ENCODE measurements at regions not wholly inside any gene's neighbourhood (a gene's known extent, or its start where the extent isn't known, plus 50 kb on each side); places are given as distances from the start of the nearest gene placed in this dataset.

DNA sequence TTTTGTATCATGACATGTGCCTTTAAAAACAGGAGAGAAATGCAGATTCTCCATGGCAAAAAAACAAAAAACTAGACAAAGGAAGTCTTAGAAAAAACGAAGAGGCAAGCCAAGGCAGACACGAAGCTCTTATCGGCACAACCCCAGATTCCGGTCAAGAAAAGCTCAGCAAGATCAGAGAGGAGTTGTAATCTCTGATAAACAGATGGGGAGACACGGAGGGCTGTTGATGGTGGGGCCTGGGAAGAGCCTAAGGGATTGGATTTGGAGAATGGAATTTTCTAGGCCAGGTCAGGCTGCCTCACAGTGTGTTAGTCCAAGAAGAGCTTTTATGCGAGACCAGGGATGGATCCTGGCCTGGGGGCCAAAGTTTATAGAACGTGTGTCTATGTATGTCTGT is 96.2 kb upstream of the AKT3 start:
- H3K4me3 ChIP-seq: no peak overlapping the region
- H3K36me3 ChIP-seq: no peaks in the 10 kb centered on the region
- DNase-seq: no peak
- no peaks in the 10 kb centered on the region for H3K9me3 ChIP-seq
- WGBS, 2 donors: 59 to 67% methylated on average over 7 of the region's 7 CpGs
- H3K27me3 ChIP-seq: peaks cover 0 to 8% (median 0%) of the 10 kb centered on the region in 4 donors
- TF ChIP-seq POLR2A (IDR thresholded peaks at IDR 0.05): no peak
- TF ChIP-seq, protein P1, sequence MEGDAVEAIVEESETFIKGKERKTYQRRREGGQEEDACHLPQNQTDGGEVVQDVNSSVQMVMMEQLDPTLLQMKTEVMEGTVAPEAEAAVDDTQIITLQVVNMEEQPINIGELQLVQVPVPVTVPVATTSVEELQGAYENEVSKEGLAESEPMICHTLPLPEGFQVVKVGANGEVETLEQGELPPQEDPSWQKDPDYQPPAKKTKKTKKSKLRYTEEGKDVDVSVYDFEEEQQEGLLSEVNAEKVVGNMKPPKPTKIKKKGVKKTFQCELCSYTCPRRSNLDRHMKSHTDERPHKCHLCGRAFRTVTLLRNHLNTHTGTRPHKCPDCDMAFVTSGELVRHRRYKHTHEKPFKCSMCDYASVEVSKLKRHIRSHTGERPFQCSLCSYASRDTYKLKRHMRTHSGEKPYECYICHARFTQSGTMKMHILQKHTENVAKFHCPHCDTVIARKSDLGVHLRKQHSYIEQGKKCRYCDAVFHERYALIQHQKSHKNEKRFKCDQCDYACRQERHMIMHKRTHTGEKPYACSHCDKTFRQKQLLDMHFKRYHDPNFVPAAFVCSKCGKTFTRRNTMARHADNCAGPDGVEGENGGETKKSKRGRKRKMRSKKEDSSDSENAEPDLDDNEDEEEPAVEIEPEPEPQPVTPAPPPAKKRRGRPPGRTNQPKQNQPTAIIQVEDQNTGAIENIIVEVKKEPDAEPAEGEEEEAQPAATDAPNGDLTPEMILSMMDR (IDR thresholded peaks at IDR 0.05): no peak
- peaks cover 0 to 6% (median 0%) of the 10 kb centered on the region in 3 donors for H3K4me1 ChIP-seq
- intact Hi-C loops (cut with DNase I): no loop called here
- H3K27ac ChIP-seq: no peak overlapping the region

GRCh38 chr1:243945727-243946126 is 95.7 kb upstream of the AKT3 start:
- Histone ChIP-seq H3K27ac (no peak overlapping the region), H3K4me3 (no peak overlapping the region), H3K36me3 (no peaks in the 10 kb centered on the region), H3K4me1 (peaks cover 0 to 6% (median 0%) of the 10 kb centered on the region in 3 donors), H3K27me3 (peaks cover 0 to 13% (median 0%) of the 10 kb centered on the region in 4 donors), H3K9me3 (no peaks in the 10 kb centered on the region)
- no peak for TF ChIP-seq POLR2A (IDR thresholded peaks at IDR 0.05)
- TF ChIP-seq, protein P1 (IDR thresholded peaks at IDR 0.05): no peak
- WGBS, 2 donors: 87 to 91% methylated on average over 4 to 5 of the region's 5 CpGs
- intact Hi-C loops (cut with DNase I): no loop called here
- DNase-seq: no peak

- no peak overlapping the region for H3K27ac ChIP-seq
- H3K4me3 ChIP-seq: no peak overlapping the region
- no peak for TF ChIP-seq POLR2A (IDR thresholded peaks at IDR 0.05)
- TF ChIP-seq, protein P1 (IDR thresholded peaks at IDR 0.05): no peak
- intact Hi-C loops (cut with DNase I): no loop called here
- no peaks in the 10 kb centered on the region for H3K36me3 ChIP-seq
- H3K4me1 ChIP-seq: peaks cover 0 to 6% (median 0%) of the 10 kb centered on the region in 3 donors
- H3K27me3 ChIP-seq: peaks cover 0 to 15% (median 0%) of the 10 kb centered on the region in 4 donors
- WGBS, 2 donors: 47 to 49% methylated on average over 18 to 19 of the region's 21 CpGs
- no peak for DNase-seq
- no peaks in the 10 kb centered on the region for H3K9me3 ChIP-seq
These were observed 94.6 kb upstream of the AKT3 start for GRCh38 chr1:243944429-243945160.

GRCh38 chr1:243943671-243944428 is 93.8 kb upstream of the AKT3 start:
- Histone ChIP-seq H3K36me3 (no peaks in the 10 kb centered on the region), H3K4me1 (peaks cover 0 to 6% (median 0%) of the 10 kb centered on the region in 3 donors), H3K4me3 (no peak overlapping the region), H3K27me3 (peaks cover 0 to 15% (median 0%) of the 10 kb centered on the region in 4 donors), H3K27ac (no peak overlapping the region), H3K9me3 (no peaks in the 10 kb centered on the region)
- no peak for TF ChIP-seq POLR2A (IDR thresholded peaks at IDR 0.05)
- TF ChIP-seq, protein P1 (IDR thresholded peaks at IDR 0.05): no peak
- DNase-seq: no peak
- intact Hi-C loops (cut with DNase I): no loop called here
- 67 to 80% methylated on average over 8 to 10 of the region's 10 CpGs for WGBS, 2 donors

All from esophagus squamous epithelium (tissue), 5 donors.